T1000 (cell line): ENCODE measurements at regions not wholly inside any gene's neighbourhood (a gene's known extent, or its start where the extent isn't known, plus 50 kb on each side); places are given as distances from the start of the nearest gene placed in this dataset.
"Not testable (repeated sequence)": the region's sequence is repeated elsewhere in the genome, so short reads cannot be mapped to it uniquely, and the experiment has no call there.

Experiments used
- DNase-seq: peaks from one replicate; lab custom pipeline; 2025; ENCODE audit warnings: mixed read lengths; lab: John Stamatoyannopoulos, UW

GRCh38 chrX:123788193-123788592 lies 55.3 kb upstream of the THOC2 start:
- DNase-seq: not testable (repeated sequence)

GRCh38 chrX:123788744-123789143 lies 55.9 kb upstream of the THOC2 start:
- no peak for DNase-seq

- no peak for DNase-seq
Measured at GRCh38 chrX:123797543-123798447, 62.1 kb upstream of the XIAP start.

- not testable (repeated sequence) for DNase-seq
Measured at GRCh38 chrX:123798706-123799430, 61.0 kb upstream of the XIAP start.

GRCh38 chrX:123801901-123802300 lies 58.0 kb upstream of the XIAP start:
- DNase-seq: no peak

- DNase-seq: peak; percentile 7
Measured at GRCh38 chrX:123803331-123803983, 56.4 kb upstream of the XIAP start.

- DNase-seq: not testable (repeated sequence)
Measured at GRCh38 chrX:123803984-123804365, 55.9 kb upstream of the XIAP start.

GRCh38 chrX:123807835-123808416 lies 51.9 kb upstream of the XIAP start:
- no peak for DNase-seq

GRCh38 chrX:123809854-123810375 lies 49.9 kb upstream of the XIAP start:
- no peak for DNase-seq
